ENCODE measurements at regions not wholly inside any gene's neighbourhood (a gene's known extent, or its start where the extent isn't known, plus 50 kb on each side); places are given as distances from the start of the nearest gene placed in this dataset.

DNA sequence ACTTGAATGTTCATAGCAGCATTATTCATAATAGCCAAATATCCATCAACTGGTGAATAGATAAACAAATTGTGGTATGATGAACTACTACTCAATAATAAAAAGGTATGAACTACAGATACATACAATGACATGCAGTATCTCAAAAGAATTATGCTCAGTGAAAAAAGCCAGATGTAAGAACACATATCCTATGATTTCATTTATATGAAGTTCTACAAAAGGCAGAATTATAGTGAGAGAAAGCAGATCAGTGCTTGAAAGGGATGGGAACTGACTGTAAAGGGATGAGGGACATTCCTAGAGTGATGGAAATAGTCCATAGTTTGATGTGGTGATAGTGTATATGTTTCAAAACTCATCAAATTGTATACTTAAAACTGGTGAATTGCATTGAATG lies 339.0 kb downstream of the ENC1 start:
- no peak overlapping the region for H3K9ac ChIP-seq (replicated peaks; ENCODE audit: extremely low read depth, insufficient read depth, low read length)
- TF ChIP-seq FOS (IDR thresholded peaks at IDR 0.05; ENCODE audit: borderline replicate concordance, insufficient read depth, low read length), result no peak
- TF ChIP-seq, protein P1, sequence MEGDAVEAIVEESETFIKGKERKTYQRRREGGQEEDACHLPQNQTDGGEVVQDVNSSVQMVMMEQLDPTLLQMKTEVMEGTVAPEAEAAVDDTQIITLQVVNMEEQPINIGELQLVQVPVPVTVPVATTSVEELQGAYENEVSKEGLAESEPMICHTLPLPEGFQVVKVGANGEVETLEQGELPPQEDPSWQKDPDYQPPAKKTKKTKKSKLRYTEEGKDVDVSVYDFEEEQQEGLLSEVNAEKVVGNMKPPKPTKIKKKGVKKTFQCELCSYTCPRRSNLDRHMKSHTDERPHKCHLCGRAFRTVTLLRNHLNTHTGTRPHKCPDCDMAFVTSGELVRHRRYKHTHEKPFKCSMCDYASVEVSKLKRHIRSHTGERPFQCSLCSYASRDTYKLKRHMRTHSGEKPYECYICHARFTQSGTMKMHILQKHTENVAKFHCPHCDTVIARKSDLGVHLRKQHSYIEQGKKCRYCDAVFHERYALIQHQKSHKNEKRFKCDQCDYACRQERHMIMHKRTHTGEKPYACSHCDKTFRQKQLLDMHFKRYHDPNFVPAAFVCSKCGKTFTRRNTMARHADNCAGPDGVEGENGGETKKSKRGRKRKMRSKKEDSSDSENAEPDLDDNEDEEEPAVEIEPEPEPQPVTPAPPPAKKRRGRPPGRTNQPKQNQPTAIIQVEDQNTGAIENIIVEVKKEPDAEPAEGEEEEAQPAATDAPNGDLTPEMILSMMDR (IDR thresholded peaks at IDR 0.05; ENCODE audit: extremely low read depth in 1 of 2, insufficient read depth in 1 of 2, low read depth in 1 of 2, low read length in 2 of 2), result no peak
- TF ChIP-seq JUN (IDR thresholded peaks at IDR 0.05; ENCODE audit: borderline replicate concordance, insufficient read depth, insufficient read length, low read depth), result no peak
- no peak for TF ChIP-seq POLR2AphosphoS5 (IDR thresholded peaks at IDR 0.05; ENCODE audit: insufficient read depth, low read depth, low read length)
- TF ChIP-seq POLR2A (IDR thresholded peaks at IDR 0.05; ENCODE audit: low read depth, low read length), result no peak
- TF ChIP-seq, protein P2, sequence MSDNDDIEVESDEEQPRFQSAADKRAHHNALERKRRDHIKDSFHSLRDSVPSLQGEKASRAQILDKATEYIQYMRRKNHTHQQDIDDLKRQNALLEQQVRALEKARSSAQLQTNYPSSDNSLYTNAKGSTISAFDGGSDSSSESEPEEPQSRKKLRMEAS (IDR thresholded peaks at IDR 0.05; ENCODE audit: insufficient read depth, insufficient read length), result no peak
- TF ChIP-seq MYC (IDR thresholded peaks at IDR 0.05; ENCODE audit: low read depth, low read length), result no peak
- TF ChIP-seq EZH2 (IDR thresholded peaks at IDR 0.05; ENCODE audit: borderline replicate concordance, low read depth, low read length, severe bottlenecking), result no peak
- TF ChIP-seq GATA2 (IDR thresholded peaks at IDR 0.05; ENCODE audit: insufficient read depth, insufficient read length, low read depth, low read length), result no peak
- POLR2A ChIA-PET, result no interaction called here

More for the DNA sequence above, 339.0 kb downstream of the ENC1 start:
- Histone ChIP-seq H2AFZ (ENCODE audit: low read depth, low read length) (no peak overlapping the region), H3K4me3 (replicated peaks in 1 of 3; ENCODE audit: insufficient read depth in 1 of 3, low read depth in 1 of 3, low read length in 3 of 3) (no peak overlapping the region), H3K4me1 (ENCODE audit: control insufficient read depth, extremely low read depth, insufficient read depth, low read length) (no peaks in the 10 kb centered on the region), H3K79me2 (ENCODE audit: control insufficient read depth, insufficient read depth, low read length) (no peaks in the 10 kb centered on the region), H3K27me3 (ENCODE audit: control insufficient read depth in 2 of 2, insufficient read depth in 2 of 2, low read length in 2 of 2) (peaks cover 0 to 2% of the 10 kb centered on the region in 2 experiments), H3K36me3 (ENCODE audit: control insufficient read depth in 2 of 2, extremely low read depth in 1 of 2, insufficient read depth in 2 of 2, low read length in 2 of 2) (no peaks in the 10 kb centered on the region), H3K9me1 (replicated peaks; ENCODE audit: control insufficient read depth, extremely low read depth, insufficient read depth, low read length) (no peaks in the 10 kb centered on the region), H4K20me1 (replicated peaks; ENCODE audit: control insufficient read depth, extremely low read depth, insufficient read depth, low read length) (no peaks in the 10 kb centered on the region), H3K9me3 (replicated peaks; ENCODE audit: control insufficient read depth, insufficient read depth, low read length) (no peaks in the 10 kb centered on the region), H3K27ac (ENCODE audit: insufficient read depth, low read depth, low read length) (no peak overlapping the region), H3K4me2 (ENCODE audit: insufficient read depth, low read length) (no peak overlapping the region)
- no peak for FAIRE-seq
- DNase-seq (ENCODE audit: low read depth, low spot score), result no peak
- dilution Hi-C loops (cut with MboI; ENCODE audit: extremely low pct_ligation_motif_present, low sequenced_read_pairs), result no loop called here
- BruUV-seq (replicated peaks), result no TSS peak
- CTCF ChIA-PET, result no interaction called here
- intact Hi-C loops (cut with micrococcal nuclease), result no loop called here

Data from endothelial cell of umbilical vein (primary cell).